Body of pancreas (tissue), 4 donors: ENCODE measurements at regions not wholly inside any gene's neighbourhood (a gene's known extent, or its start where the extent isn't known, plus 50 kb on each side); places are given as distances from the start of the nearest gene placed in this dataset.

ENCODE experiments used
- POLR2A ChIP-seq, 3 donors: fragments of 450-650 bp; IDR thresholded peaks; one replicate each; pipeline ENCODE4 v1.6.1; 2016; ENCODE audit warnings: antibody characterized with exemption in 3 of 3, mild to moderate bottlenecking in 2 of 3
- TF ChIP-seq, protein P1 (sequence below), 7 experiments: fragments of 450-650 bp in 4 of 7; fragments of 200-600 bp in 3 of 7; sonication (generic) in 3 of 7; IDR thresholded peaks; one replicate each; pipeline ENCODE4 v1.5.1; 2016 to 2019; ENCODE audit warnings: antibody characterized with exemption in 7 of 7

DNA sequence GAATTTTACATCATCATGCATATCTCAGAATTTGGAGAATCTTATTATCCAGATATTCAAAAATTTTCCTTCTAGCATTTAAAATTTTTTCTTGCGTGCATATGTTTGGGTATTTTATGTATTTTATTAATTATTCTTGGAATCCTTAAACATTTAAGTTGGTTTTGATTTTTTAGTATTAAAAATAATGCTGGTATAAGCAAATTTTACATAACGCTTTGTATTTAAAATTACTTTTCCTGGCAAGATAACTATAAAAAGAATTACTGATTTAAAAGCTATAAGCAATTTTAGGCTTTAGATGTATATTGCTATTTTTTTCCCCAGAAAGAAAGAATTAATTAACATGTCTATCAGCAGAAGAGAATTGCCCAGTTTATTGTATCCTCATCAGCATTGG is 224.6 kb upstream of the STXBP6 start:
- no peak for TF ChIP-seq POLR2A (IDR thresholded peaks at IDR 0.05)
- TF ChIP-seq, protein P1, sequence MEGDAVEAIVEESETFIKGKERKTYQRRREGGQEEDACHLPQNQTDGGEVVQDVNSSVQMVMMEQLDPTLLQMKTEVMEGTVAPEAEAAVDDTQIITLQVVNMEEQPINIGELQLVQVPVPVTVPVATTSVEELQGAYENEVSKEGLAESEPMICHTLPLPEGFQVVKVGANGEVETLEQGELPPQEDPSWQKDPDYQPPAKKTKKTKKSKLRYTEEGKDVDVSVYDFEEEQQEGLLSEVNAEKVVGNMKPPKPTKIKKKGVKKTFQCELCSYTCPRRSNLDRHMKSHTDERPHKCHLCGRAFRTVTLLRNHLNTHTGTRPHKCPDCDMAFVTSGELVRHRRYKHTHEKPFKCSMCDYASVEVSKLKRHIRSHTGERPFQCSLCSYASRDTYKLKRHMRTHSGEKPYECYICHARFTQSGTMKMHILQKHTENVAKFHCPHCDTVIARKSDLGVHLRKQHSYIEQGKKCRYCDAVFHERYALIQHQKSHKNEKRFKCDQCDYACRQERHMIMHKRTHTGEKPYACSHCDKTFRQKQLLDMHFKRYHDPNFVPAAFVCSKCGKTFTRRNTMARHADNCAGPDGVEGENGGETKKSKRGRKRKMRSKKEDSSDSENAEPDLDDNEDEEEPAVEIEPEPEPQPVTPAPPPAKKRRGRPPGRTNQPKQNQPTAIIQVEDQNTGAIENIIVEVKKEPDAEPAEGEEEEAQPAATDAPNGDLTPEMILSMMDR (IDR thresholded peaks at IDR 0.05): no peak
